Cardiac muscle cell (in vitro differentiated cells and primary cell): ENCODE measurements at regions not wholly inside any gene's neighbourhood (a gene's known extent, or its start where the extent isn't known, plus 50 kb on each side); places are given as distances from the start of the nearest gene placed in this dataset.
A peak's percentile ranks its signal among the peaks of the same experiment; 100 is the strongest.

ENCODE experiments used
- DNase-seq, 2 donors: peaks; one replicate each; pipeline versions ENCODE4 v3.0.0 to v3.0.0-alpha.2; 2010 to 2017; ENCODE audit warnings: low read depth in 1 of 2, low spot score in 1 of 2
- H3K27ac ChIP-seq: fragments of 200-600 bp; sonication (generic); 2 replicates; pipeline ENCODE4 v1.5.1; 2016
- H3K27me3 ChIP-seq: fragments of 200-600 bp; sonication (generic); 2 replicates; pipeline ENCODE4 v1.6.0; 2016; ENCODE audit warnings: control low read depth
- H3K36me3 ChIP-seq: fragments of 200-600 bp; sonication (generic); 2 replicates; pipeline ENCODE4 v1.5.1; 2016; ENCODE audit warnings: control low read depth
- H3K4me1 ChIP-seq: fragments of 200-600 bp; sonication (generic); 2 replicates; pipeline ENCODE4 v1.8.1; 2017; ENCODE audit warnings: low read depth, mild to moderate bottlenecking, mixed run types
- H3K4me3 ChIP-seq: fragments of 200-600 bp; sonication (generic); 2 replicates; pipeline ENCODE4 v1.5.1; 2016; ENCODE audit warnings: mild to moderate bottlenecking
- H3K9me3 ChIP-seq: fragments of 200-600 bp; sonication (generic); 2 replicates; pipeline ENCODE4 v1.5.1; 2017; ENCODE audit warnings: low read depth, mild to moderate bottlenecking, control low read depth
- CTCF ChIP-seq: IDR thresholded peaks from 2 replicates; pipeline ENCODE4 v1.5.1; 2012; ENCODE audit warnings: low read depth, mild to moderate bottlenecking, low read length

GRCh38 chr5:158384535-158385481, 525.9 kb upstream of the CLINT1 start:
- DNase-seq: peak in 1 of 2 donors; percentile 88
- H3K4me3 ChIP-seq: no peak overlapping the region
- TF ChIP-seq CTCF: no peak
- H3K36me3 ChIP-seq: no peaks in the 10 kb centered on the region
- H3K27me3 ChIP-seq: no peaks in the 10 kb centered on the region
- H3K9me3 ChIP-seq: no peaks in the 10 kb centered on the region
- no peak overlapping the region for H3K27ac ChIP-seq
- no peaks in the 10 kb centered on the region for H3K4me1 ChIP-seq

DNA sequence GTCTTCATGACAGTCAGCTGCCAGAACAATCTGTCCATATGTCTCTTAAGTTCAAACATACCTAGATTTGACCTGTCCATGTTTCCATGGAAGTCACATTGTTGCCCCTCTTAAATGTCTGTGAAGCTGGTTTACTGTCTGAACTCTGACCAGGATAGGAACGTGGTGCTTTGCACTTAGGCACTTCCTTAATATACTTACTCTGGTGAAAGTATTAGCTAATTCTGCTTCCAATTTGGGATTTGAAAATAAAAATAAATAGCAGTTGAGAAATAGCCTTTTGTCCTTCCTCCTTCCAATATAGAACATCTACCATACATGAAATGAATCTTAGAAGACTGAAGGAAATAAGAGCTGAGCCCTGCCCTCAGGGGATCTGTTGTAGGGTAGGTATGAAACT, 524.5 kb upstream of the CLINT1 start:
- no peaks in the 10 kb centered on the region for H3K9me3 ChIP-seq
- DNase-seq: no peak
- no peaks in the 10 kb centered on the region for H3K27me3 ChIP-seq
- TF ChIP-seq CTCF: no peak
- no peaks in the 10 kb centered on the region for H3K36me3 ChIP-seq
- no peak overlapping the region for H3K4me3 ChIP-seq
- no peaks in the 10 kb centered on the region for H3K4me1 ChIP-seq
- no peak overlapping the region for H3K27ac ChIP-seq

DNA sequence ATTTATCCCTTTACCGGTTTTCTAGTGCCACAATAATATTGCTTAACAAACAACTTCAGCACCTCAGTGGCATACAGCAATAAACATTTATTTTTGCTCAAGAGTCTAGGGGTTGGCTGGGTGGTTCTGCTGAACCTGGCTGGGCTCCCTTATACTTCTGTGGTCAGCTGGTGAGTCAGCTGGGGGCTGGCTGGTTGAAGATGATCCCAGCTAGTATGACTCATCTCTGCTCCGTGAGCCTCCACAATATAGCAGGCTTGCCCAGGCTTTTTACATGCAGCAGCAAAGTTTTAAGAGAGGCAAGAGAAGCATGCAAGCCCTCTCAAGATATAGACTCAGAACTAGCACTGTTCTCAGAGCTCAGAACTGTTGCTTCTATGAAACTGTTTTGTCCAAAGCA, 523.5 kb upstream of the CLINT1 start:
- Histone ChIP-seq H3K27ac (no peak overlapping the region), H3K27me3 (no peaks in the 10 kb centered on the region), H3K36me3 (no peaks in the 10 kb centered on the region), H3K9me3 (no peaks in the 10 kb centered on the region), H3K4me3 (no peak overlapping the region), H3K4me1 (no peaks in the 10 kb centered on the region)
- TF ChIP-seq CTCF: no peak
- peak in 1 of 2 donors; percentile 97 for DNase-seq

DNA sequence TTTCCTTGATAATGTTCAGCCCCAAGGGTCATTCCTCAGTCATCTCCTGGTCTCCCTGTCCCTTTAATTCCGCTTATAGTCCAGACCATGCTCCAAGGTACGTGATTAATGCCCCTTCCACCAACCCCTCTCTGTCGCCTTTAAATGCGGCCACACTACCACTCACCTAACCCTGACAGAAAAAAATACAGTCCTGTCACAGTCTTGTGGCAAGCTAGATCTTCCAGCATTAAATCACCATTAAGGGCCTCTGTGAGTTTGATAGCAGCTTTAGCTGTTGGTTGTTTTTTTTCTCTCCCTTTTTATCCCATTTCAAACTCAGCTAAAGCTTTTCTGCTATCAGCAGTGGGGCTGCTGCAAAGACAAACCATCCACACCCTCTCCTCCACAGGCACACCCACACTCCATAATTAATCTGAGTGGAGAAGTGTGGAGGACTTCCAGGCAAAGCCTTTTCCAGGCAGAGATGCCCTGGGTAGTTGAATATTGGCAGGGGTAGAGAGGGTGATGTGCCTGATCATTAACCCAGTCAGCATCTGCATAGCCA, 522.7 kb upstream of the CLINT1 start:
- Histone ChIP-seq H3K36me3 (no peaks in the 10 kb centered on the region), H3K4me1 (no peaks in the 10 kb centered on the region), H3K27me3 (no peaks in the 10 kb centered on the region), H3K27ac (no peak overlapping the region), H3K9me3 (no peaks in the 10 kb centered on the region), H3K4me3 (no peak overlapping the region)
- DNase-seq: no peak
- no peak for TF ChIP-seq CTCF

- Histone ChIP-seq H3K27me3 (no peaks in the 10 kb centered on the region), H3K36me3 (no peaks in the 10 kb centered on the region), H3K9me3 (no peaks in the 10 kb centered on the region), H3K4me1 (no peaks in the 10 kb centered on the region), H3K27ac (no peak overlapping the region), H3K4me3 (no peak overlapping the region)
- no peak for DNase-seq
- TF ChIP-seq CTCF: no peak
Observed at GRCh38 chr5:158380661-158381060, 521.7 kb upstream of the CLINT1 start.
